Trophoblast cell (in vitro differentiated cells and primary cell): ENCODE measurements at regions not wholly inside any gene's neighbourhood (a gene's known extent, or its start where the extent isn't known, plus 50 kb on each side); places are given as distances from the start of the nearest gene placed in this dataset.
"Not testable (repeated sequence)": the region's sequence is repeated elsewhere in the genome, so short reads cannot be mapped to it uniquely, and the experiment has no call there.

ENCODE experiments used
- DNase-seq, 2 donors: peaks; one replicate each; pipeline ENCODE4 v3.0.0-alpha.2; 2016
- H2AFZ ChIP-seq: 2 replicates; pipeline ENCODE4 v1.6.1; 2013; ENCODE audit warnings: low read length, moderate library complexity, mild to moderate bottlenecking; ENCODE audit not compliant: insufficient read depth, poor library complexity
- H2AK5ac ChIP-seq: 2 replicates; pipeline ENCODE4 v1.6.1; 2013; ENCODE audit warnings: mild to moderate bottlenecking, low read length
- H2BK120ac ChIP-seq: 2 replicates; pipeline ENCODE4 v1.6.1; 2013; ENCODE audit warnings: low read length, mild to moderate bottlenecking, moderate library complexity; ENCODE audit not compliant: insufficient read depth, poor library complexity
- H2BK12ac ChIP-seq: 2 replicates; pipeline ENCODE4 v1.6.1; 2013; ENCODE audit warnings: mild to moderate bottlenecking, low read length, moderate library complexity
- H2BK5ac ChIP-seq: 2 replicates; pipeline ENCODE4 v1.6.1; 2013; ENCODE audit warnings: low read length, low read depth, moderate library complexity, mild to moderate bottlenecking; ENCODE audit not compliant: poor library complexity
- H3K14ac ChIP-seq: 2 replicates; pipeline ENCODE4 v1.6.1; 2013; ENCODE audit warnings: mild to moderate bottlenecking, low read length
- H3K18ac ChIP-seq: 2 replicates; pipeline ENCODE4 v1.6.1; 2013; ENCODE audit warnings: mild to moderate bottlenecking, low read length
- H3K23ac ChIP-seq: 2 replicates; pipeline ENCODE4 v1.6.1; 2013; ENCODE audit warnings: low read length
- H3K27ac ChIP-seq: 2 replicates; pipeline ENCODE4 v1.5.1; 2013; ENCODE audit warnings: low read depth, mild to moderate bottlenecking, inconsistent platforms, low read length, moderate library complexity
- H3K27me3 ChIP-seq: 2 replicates; pipeline ENCODE4 v1.6.1; 2013; ENCODE audit warnings: inconsistent platforms, mild to moderate bottlenecking, low read length, moderate library complexity; ENCODE audit not compliant: insufficient read depth
- H3K36me3 ChIP-seq, 2 experiments: 1 replicate in 1 of 2; 2 replicates in 1 of 2; pipeline ENCODE4 v1.6.1; 2013; ENCODE audit warnings: low read length in 2 of 2, mild to moderate bottlenecking in 2 of 2, moderate library complexity in 1 of 2; ENCODE audit not compliant: insufficient read depth in 2 of 2, control insufficient read depth in 1 of 2
- H3K4ac ChIP-seq: 2 replicates; pipeline ENCODE4 v1.6.1; 2013; ENCODE audit warnings: low read depth, mild to moderate bottlenecking, low read length, moderate library complexity
- H3K4me1 ChIP-seq, 2 experiments: 1 replicate in 1 of 2; 2 replicates in 1 of 2; pipeline ENCODE4 v1.6.1; 2013; ENCODE audit warnings: low read length in 2 of 2, mild to moderate bottlenecking in 2 of 2, moderate library complexity in 1 of 2; ENCODE audit not compliant: insufficient read depth in 2 of 2, control insufficient read depth in 1 of 2
- H3K4me2 ChIP-seq: 2 replicates; pipeline ENCODE4 v1.6.1; 2013; ENCODE audit warnings: inconsistent platforms, mild to moderate bottlenecking, low read length, moderate library complexity
- H3K4me3 ChIP-seq: 2 replicates; pipeline ENCODE4 v1.5.1; 2013; ENCODE audit warnings: mild to moderate bottlenecking, low read depth, low read length, inconsistent platforms
- H3K79me1 ChIP-seq: one replicate; pipeline ENCODE4 v1.6.1; 2013; ENCODE audit warnings: low read length
- H3K79me2 ChIP-seq: 2 replicates; pipeline ENCODE4 v1.6.1; 2013; ENCODE audit warnings: low read length, mild to moderate bottlenecking; ENCODE audit not compliant: control insufficient read depth, insufficient read depth, poor library complexity
- H3K9ac ChIP-seq: 2 replicates; pipeline ENCODE4 v1.6.1; 2013; ENCODE audit warnings: mild to moderate bottlenecking, low read length
- H3K9me3 ChIP-seq: 2 replicates; pipeline ENCODE4 v1.6.1; 2013; ENCODE audit warnings: low read depth, mild to moderate bottlenecking, control low read depth, inconsistent platforms, low read length; ENCODE audit not compliant: insufficient read depth
- H4K12ac ChIP-seq: 2 replicates; pipeline ENCODE4 v1.6.1; 2013; ENCODE audit warnings: low read depth, mild to moderate bottlenecking, low read length, moderate library complexity
- H4K8ac ChIP-seq: 2 replicates; pipeline ENCODE4 v1.6.1; 2013; ENCODE audit warnings: low read depth, mild to moderate bottlenecking, low read length, moderate library complexity
- H4K91ac ChIP-seq: one replicate; pipeline ENCODE4 v1.6.1; 2013; ENCODE audit warnings: low read depth, mild to moderate bottlenecking, low read length, moderate library complexity
- WGBS: extraction: QIAGEN DNeasy Blood & Tissue Kit; methylation state at CpG from one replicate; pipeline ENCODE4 v1.1.7; 2013; ENCODE audit warnings: missing lambda C conversion rate; ENCODE audit not compliant: insufficient read length, insufficient coverage; ENCODE audit errors: extremely low coverage; 5-methylcytosine and 5-hydroxymethylcytosine counted together

DNA sequence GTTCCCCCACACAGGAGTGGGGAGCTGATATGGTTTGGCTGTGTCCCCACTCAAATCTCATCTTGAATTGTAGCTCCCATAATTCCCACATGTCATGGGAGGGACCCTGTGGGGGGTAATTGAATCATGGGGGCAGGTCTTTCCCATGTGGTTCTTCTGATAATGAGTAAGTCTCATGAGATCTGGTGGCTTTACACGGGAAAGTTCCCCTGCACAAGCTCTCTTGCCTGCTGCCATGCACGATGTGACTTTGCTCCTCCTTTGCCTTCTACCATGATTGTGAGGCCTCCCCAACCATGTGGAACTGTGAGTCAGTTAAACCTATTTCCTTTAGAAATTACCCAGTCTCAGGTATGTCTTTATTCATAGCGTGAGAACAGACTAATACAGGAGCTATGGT lies 347.0 kb upstream of the CDH5 start:
- not testable (repeated sequence) for H4K12ac ChIP-seq, H2AK5ac ChIP-seq, H3K18ac ChIP-seq, H3K27me3 ChIP-seq, H3K9me3 ChIP-seq, H3K4me2 ChIP-seq, H3K9ac ChIP-seq, H2AFZ ChIP-seq, DNase-seq, H2BK5ac ChIP-seq, H2BK12ac ChIP-seq, H3K79me2 ChIP-seq, H3K23ac ChIP-seq, H4K8ac ChIP-seq, H3K4me3 ChIP-seq, H3K36me3 ChIP-seq, H3K14ac ChIP-seq, H2BK120ac ChIP-seq, H4K91ac ChIP-seq, H3K79me1 ChIP-seq, H3K27ac ChIP-seq, H3K4ac ChIP-seq, H3K4me1 ChIP-seq
- WGBS, result no CpG with 5 or more reads among the region's 3 CpGs

DNA sequence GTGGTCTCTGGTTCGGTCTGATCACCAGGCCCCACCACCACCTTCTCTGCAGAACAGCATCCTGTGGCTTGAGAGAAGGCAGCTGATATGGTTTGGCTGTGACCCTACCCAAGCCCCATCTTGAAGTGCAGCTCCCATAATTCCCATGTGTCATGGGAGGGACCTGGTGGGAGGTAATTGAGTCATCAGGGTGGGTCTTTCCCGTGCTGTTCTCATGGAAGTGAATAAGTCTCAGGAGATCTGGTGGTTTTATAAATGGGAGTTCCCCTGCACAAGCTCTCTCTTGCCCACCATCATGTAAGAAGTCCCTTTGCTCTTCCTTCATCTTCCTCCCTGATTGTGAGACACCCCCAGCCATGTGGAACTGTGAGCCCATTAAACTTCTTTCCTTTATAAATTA lies 352.3 kb upstream of the CDH5 start:
- Histone ChIP-seq H2AFZ (no peak overlapping the region), H4K12ac (no peak overlapping the region), H3K36me3 (no peaks in the 10 kb centered on the region), H3K4me1 (no peaks in the 10 kb centered on the region), H3K4me2 (no peak overlapping the region), H2BK5ac (no peak overlapping the region), H3K9ac (no peak overlapping the region), H4K91ac (no peak overlapping the region), H3K27me3 (no peaks in the 10 kb centered on the region), H2BK12ac (no peak overlapping the region), H3K23ac (no peak overlapping the region), H2BK120ac (no peak overlapping the region), H3K79me1 (no peaks in the 10 kb centered on the region), H3K27ac (no peak overlapping the region), H3K79me2 (no peaks in the 10 kb centered on the region), H3K4ac (no peak overlapping the region), H3K18ac (no peak overlapping the region), H2AK5ac (no peak overlapping the region), H4K8ac (no peak overlapping the region), H3K9me3 (no peaks in the 10 kb centered on the region), H3K4me3 (no peak overlapping the region), H3K14ac (no peak overlapping the region)
- no CpG with 5 or more reads among the region's 2 CpGs for WGBS
- no peak for DNase-seq

DNA sequence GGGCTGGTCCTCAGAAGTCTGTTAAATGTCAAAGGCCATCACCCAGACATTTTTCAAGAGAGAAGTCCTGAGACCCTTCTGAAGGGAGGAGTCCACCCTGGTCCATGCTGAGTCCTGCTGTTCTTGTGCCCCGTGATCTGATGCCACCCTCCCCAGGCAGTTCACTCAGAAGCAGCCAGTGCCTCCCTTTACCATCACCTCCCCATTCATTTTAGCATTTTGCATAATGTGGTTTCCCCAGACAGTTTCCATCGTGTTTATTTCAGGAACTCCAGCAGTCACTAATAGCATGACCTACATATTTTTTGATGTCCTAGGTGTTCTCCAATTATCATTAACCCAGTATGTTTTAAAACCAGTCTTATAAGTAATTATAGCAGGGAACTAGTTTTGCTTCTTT lies 353.0 kb upstream of the CDH5 start:
- no peak overlapping the region for H2BK5ac ChIP-seq

DNA sequence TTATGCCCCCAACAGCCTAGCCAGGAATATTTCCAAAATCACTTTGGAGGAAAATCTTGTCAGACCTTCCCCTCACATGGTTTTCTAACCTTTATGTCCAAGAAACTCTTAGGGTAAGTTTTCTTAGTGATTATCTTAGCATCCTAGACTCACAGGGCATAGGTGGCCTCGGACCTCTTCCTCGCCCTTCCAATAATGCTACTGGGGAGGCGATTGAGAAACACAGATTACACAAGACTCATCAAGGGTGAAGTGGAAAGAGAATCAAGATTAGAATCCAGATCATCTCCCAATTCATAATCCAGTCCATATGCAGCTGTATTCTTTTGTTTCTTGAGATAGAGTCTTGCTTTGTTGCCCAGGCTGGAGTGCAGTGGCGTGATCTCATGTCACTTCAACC lies 358.4 kb upstream of the CDH5 start:
- Histone ChIP-seq H3K4ac (no peak overlapping the region), H3K9me3 (no peaks in the 10 kb centered on the region), H3K79me2 (no peaks in the 10 kb centered on the region), H2AK5ac (no peak overlapping the region), H3K23ac (no peak overlapping the region), H4K12ac (no peak overlapping the region), H2AFZ (no peak overlapping the region), H3K36me3 (no peaks in the 10 kb centered on the region), H3K27me3 (no peaks in the 10 kb centered on the region), H3K18ac (no peak overlapping the region), H2BK12ac (no peak overlapping the region), H4K8ac (no peak overlapping the region), H3K4me2 (no peak overlapping the region), H2BK5ac (no peak overlapping the region), H3K4me1 (no peaks in the 10 kb centered on the region), H3K14ac (no peak overlapping the region), H2BK120ac (no peak overlapping the region), H3K27ac (no peak overlapping the region), H3K9ac (no peak overlapping the region), H3K79me1 (no peaks in the 10 kb centered on the region), H4K91ac (no peak overlapping the region), H3K4me3 (no peak overlapping the region)
- no CpG with 5 or more reads among the region's 4 CpGs for WGBS
- no peak for DNase-seq

More for the DNA sequence above, 353.0 kb upstream of the CDH5 start:
- H3K4me3 ChIP-seq, result no peak overlapping the region
- H2AFZ ChIP-seq, result no peak overlapping the region
- no peak overlapping the region for H3K9ac ChIP-seq
- H3K27me3 ChIP-seq, result no peaks in the 10 kb centered on the region
- no peak overlapping the region for H2BK12ac ChIP-seq
- no peak overlapping the region for H3K23ac ChIP-seq
- H3K14ac ChIP-seq, result no peak overlapping the region
- no peak overlapping the region for H3K27ac ChIP-seq
- no peaks in the 10 kb centered on the region for H3K36me3 ChIP-seq
- no peak overlapping the region for H2BK120ac ChIP-seq
- no peaks in the 10 kb centered on the region for H3K4me1 ChIP-seq
- H4K12ac ChIP-seq, result no peak overlapping the region
- H2AK5ac ChIP-seq, result no peak overlapping the region
- H3K4me2 ChIP-seq, result no peak overlapping the region
- no peak overlapping the region for H4K91ac ChIP-seq
- no peak overlapping the region for H3K4ac ChIP-seq
- no CpG with 5 or more reads among the region's 2 CpGs for WGBS
- H3K9me3 ChIP-seq, result no peaks in the 10 kb centered on the region
- no peaks in the 10 kb centered on the region for H3K79me2 ChIP-seq
- no peak overlapping the region for H3K18ac ChIP-seq
- DNase-seq, result no peak
- no peak overlapping the region for H4K8ac ChIP-seq
- no peaks in the 10 kb centered on the region for H3K79me1 ChIP-seq
